GM12878 (cell line): ENCODE measurements at regions not wholly inside any gene's neighbourhood (a gene's known extent, or its start where the extent isn't known, plus 50 kb on each side); places are given as distances from the start of the nearest gene placed in this dataset.
"Not testable (repeated sequence)": the region's sequence is repeated elsewhere in the genome, so short reads cannot be mapped to it uniquely, and the experiment has no call there.

Source experiments
- ATAC-seq: fragments of 200-7000 bp; cut with Tn5 transposase; 3 replicates; pipeline ENCODE4 v1.9.1; 2020; ENCODE audit warnings: mild to moderate bottlenecking, moderate library complexity
- BruUV-seq: library from RNA; stranded (reverse); fragments of 400-500 nt; replicated peaks from 2 replicates; lab custom pipeline; 2021; lab: Mats Ljungman, UMichigan
- CTCF ChIA-PET: fragments of 300-600 bp; sonication (Branson Sonifier 250); formaldehyde crosslinking; extraction: SDS; loops from one replicate; lab custom pipeline; 2021; ENCODE audit warnings: inconsistent platforms; lab: Yijun Ruan, JAX
- POLR2A ChIA-PET: fragments of 350-600 bp; formaldehyde crosslinking; extraction: SDS; loops from one replicate; lab custom pipeline; 2021; ENCODE audit warnings: inconsistent platforms; lab: Charles Lee
- RAD21 ChIA-PET: fragments of 300-600 bp; sonication (Branson Sonifier 250); formaldehyde crosslinking; loops from one replicate; lab custom pipeline; 2023; ENCODE audit warnings: antibody characterized with exemption; ENCODE audit not compliant: unreplicated experiment; lab: Charles Lee
- SMC1A ChIA-PET: fragments of 300-600 bp; sonication (Branson Sonifier 250); formaldehyde crosslinking; loops from one replicate; lab custom pipeline; 2023; ENCODE audit not compliant: unreplicated experiment, uncharacterized antibody; lab: Charles Lee
- DNase-seq: peaks from one replicate; pipeline ENCODE4 v3.0.0-alpha.2; 2011; ENCODE audit warnings: low read depth, low spot score
- FAIRE-seq: peaks from 3 replicates; lab custom pipeline; 2011; peaks lifted over from hg19 to GRCh38; lab: Jason Lieb, UNC
- H2AFZ ChIP-seq: 2 replicates; pipeline ENCODE4 v1.6.0; 2011; ENCODE audit warnings: low read depth, low read length, control low read depth; ENCODE audit not compliant: control insufficient read depth
- H3K27ac ChIP-seq: 2 replicates; pipeline ENCODE4 v1.5.1; 2011; ENCODE audit warnings: control low read depth; ENCODE audit not compliant: control insufficient read depth, insufficient read depth
- H3K27me3 ChIP-seq, 2 experiments: replicated peaks in 1 of 2; 2 replicates each; pipeline versions ENCODE4 v1.6.0 to v1.6.1; 2011; ENCODE audit warnings: low read length in 1 of 2; ENCODE audit not compliant: control insufficient read depth in 2 of 2, insufficient read depth in 2 of 2
- H3K36me3 ChIP-seq, 2 experiments: 2 replicates each; pipeline ENCODE4 v1.5.1; 2011; ENCODE audit warnings: low read length in 1 of 2; ENCODE audit not compliant: control insufficient read depth in 2 of 2, insufficient read depth in 2 of 2
- H3K4me1 ChIP-seq: 2 replicates; pipeline ENCODE4 v1.6.1; 2011; ENCODE audit warnings: mild to moderate bottlenecking, low read length, moderate library complexity, mixed read lengths; ENCODE audit not compliant: control insufficient read depth, insufficient read depth
- H3K4me2 ChIP-seq: 2 replicates; pipeline ENCODE4 v1.6.0; 2011; ENCODE audit warnings: control low read depth; ENCODE audit not compliant: control insufficient read depth, insufficient read depth
- H3K4me3 ChIP-seq: fragments of 200-600 bp; sonication (generic); 2 replicates; pipeline ENCODE4 v1.5.1; 2016
- H3K79me2 ChIP-seq: 2 replicates; pipeline ENCODE4 v1.6.0; 2011; ENCODE audit warnings: low read length; ENCODE audit not compliant: control insufficient read depth, insufficient read depth
- H3K9ac ChIP-seq: 2 replicates; pipeline ENCODE4 v1.8.0; 2011; ENCODE audit warnings: low read length, control low read depth, mixed read lengths; ENCODE audit not compliant: control insufficient read depth, insufficient read depth
- H3K9me3 ChIP-seq: replicated peaks from 3 replicates; pipeline ENCODE4 v1.5.1; 2011; ENCODE audit warnings: mild to moderate bottlenecking, low read length; ENCODE audit not compliant: control insufficient read depth, insufficient read depth
- H4K20me1 ChIP-seq: 2 replicates; pipeline ENCODE4 v1.6.0; 2011; ENCODE audit not compliant: control insufficient read depth, insufficient read depth
- HDAC6 ChIP-seq: fragments of 200-600 bp; sonication (generic); IDR thresholded peaks from one replicate; pipeline ENCODE4 v1.8.0; 2017; ENCODE audit warnings: antibody characterized with exemption; ENCODE audit not compliant: unreplicated experiment
- RBBP5 ChIP-seq: fragments of 200-600 bp; sonication (generic); conservative IDR thresholded peaks from 2 replicates; pipeline ENCODE4 v1.6.1; 2016
- RELA ChIP-seq: fragments of 450-650 bp; IDR thresholded peaks from 2 replicates; pipeline ENCODE4 v1.8.0; 2014; ENCODE audit warnings: borderline replicate concordance; ENCODE audit not compliant: partially characterized antibody
- RFX5 ChIP-seq: IDR thresholded peaks from 2 replicates; pipeline ENCODE4 v1.6.1; 2011; ENCODE audit warnings: low read depth, low read length, improper control_type of control experiment
- RUNX3 ChIP-seq: IDR thresholded peaks from 2 replicates; pipeline ENCODE4 v1.6.1; 2012; ENCODE audit warnings: low read length, inconsistent platforms
- ZBED1 ChIP-seq: IDR thresholded peaks from 2 replicates; pipeline ENCODE4 v1.6.1; 2016; ENCODE audit warnings: borderline replicate concordance
- WGBS: methylation state at CpG from one replicate; pipeline ENCODE4 v1.1.6; 2016; ENCODE audit warnings: low lambda C conversion rate; ENCODE audit not compliant: insufficient replicate concordance, insufficient coverage; ENCODE audit errors: missing lambda C conversion rate; 5-methylcytosine and 5-hydroxymethylcytosine counted together
- in situ Hi-C: fragments of 300-500 bp; cut with MboI; formaldehyde crosslinking; loops from 9 replicates; pipeline ENCODE4 v1.14.3; 2018; ENCODE audit warnings: mixed read lengths
- intact Hi-C: fragments of 100-400 bp; cut with micrococcal nuclease; formaldehyde crosslinking; loops from one replicate; pipeline ENCODE4 v1.14.2; 2022; ENCODE audit not compliant: unreplicated experiment
- TF ChIP-seq, protein P1 (sequence below): fragments of 450-650 bp; IDR thresholded peaks from 2 replicates; pipeline ENCODE4 v1.6.1; 2018; ENCODE audit warnings: mild to moderate bottlenecking, low read depth, moderate library complexity; ENCODE audit not compliant: partially characterized antibody

DNA sequence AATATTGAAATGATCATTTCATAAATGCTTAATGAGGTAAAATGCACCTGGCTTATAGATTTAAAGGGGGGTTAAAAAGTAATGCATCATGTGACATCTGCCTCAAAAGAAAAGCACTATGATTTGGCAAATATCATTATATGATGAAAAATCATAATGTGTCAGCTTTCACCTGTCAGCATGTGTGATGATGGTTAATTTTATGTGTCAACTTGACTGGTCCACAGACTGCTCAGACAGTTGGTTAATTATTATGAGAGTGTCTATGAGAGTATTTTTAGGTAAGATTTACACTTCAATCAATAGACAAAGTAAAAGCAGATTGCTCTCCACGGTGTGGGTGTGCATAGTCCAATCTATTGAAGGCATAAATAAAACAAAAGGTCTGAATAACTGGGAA, 1986.7 kb downstream of the PCDH7 start (continued):
- TF ChIP-seq HDAC6 (no peak), RUNX3 (no peak), RELA (no peak)
- TF ChIP-seq, all 136 proteins: peak for 0

DNA sequence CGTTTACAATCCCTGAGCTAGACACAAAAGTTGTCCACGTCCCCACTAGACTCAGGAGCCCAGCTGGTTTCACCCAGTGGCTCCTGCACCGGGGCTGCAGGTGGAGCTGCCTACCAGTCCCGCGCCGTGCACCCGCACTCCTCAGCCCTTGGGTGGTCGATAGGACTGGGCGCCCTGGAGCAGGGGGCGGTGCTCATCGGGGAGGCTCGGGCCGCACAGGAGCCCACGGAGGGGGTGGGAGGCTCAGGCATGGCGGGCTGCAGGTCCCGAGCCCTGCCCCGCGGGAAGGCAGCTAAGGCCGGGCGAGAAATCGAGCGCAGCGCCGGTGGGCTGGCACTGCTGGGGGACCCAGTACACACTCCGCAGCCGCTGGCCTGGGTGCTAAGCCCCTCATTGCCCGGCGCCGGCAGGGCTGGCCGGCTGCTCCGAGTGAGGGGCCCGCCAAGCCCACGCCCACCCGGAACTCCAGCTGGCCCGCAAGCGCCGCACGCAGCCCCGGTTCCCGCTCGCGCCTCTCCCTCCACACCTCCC, 1996.0 kb downstream of the PCDH7 start:
- H3K27me3 ChIP-seq, H3K4me3 ChIP-seq, H3K79me2 ChIP-seq, RAD21 ChIA-PET, DNase-seq, H4K20me1 ChIP-seq, intact Hi-C loops, H3K4me2 ChIP-seq, BruUV-seq, H3K9me3 ChIP-seq, H3K9ac ChIP-seq, H2AFZ ChIP-seq, FAIRE-seq, POLR2A ChIA-PET, in situ Hi-C loops, ATAC-seq, H3K27ac ChIP-seq, SMC1A ChIA-PET, H3K36me3 ChIP-seq, CTCF ChIA-PET, H3K4me1 ChIP-seq: not testable (repeated sequence)
- 76% methylated on average over 31 of the region's 42 CpGs for WGBS

DNA sequence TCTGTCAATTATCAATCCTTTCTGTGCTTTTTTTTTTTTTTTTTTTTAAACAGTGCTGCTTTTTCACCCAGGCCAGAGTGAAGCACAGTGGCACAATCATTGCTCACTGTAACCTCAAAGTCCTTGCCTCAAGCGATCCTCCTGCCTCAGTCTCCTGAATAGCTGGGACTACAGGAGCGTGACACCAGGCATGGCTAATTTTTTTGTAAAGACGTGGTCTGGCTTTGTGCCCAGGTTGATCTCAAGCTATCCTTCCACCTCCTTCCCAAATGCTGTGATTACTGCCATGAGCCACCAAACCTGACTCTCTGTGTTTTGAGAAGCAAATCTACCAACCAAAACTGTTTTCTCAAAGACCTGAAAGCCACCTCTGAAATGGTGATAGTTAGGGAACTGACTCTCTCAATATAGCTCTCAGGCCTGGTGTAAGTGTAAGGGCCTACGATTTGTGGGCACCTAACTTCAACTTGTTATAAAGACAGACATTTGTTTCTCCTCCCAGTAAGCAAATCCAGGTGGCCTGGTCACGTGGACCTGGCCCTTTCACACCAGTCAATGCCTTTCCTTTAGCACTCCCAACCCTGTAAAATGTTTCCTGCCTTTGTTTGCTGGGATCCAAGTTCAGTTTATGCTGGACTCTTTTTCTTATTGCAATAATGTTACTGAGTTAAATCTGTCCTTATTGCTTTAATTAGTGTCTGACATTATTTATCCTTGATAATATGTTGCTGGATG, 2015.9 kb downstream of the PCDH7 start:
- RAD21 ChIA-PET, result no interaction called here
- in situ Hi-C loops, result no loop called here
- DNase-seq, result no peak
- Histone ChIP-seq H3K79me2 (no peaks in the 10 kb centered on the region), H2AFZ (no peak overlapping the region), H3K27ac (no peak overlapping the region), H3K9me3 (no peaks in the 10 kb centered on the region), H3K4me3 (no peak overlapping the region), H3K4me1 (no peaks in the 10 kb centered on the region), H3K27me3 (no peaks in the 10 kb centered on the region), H4K20me1 (no peaks in the 10 kb centered on the region), H3K4me2 (no peak overlapping the region), H3K36me3 (no peaks in the 10 kb centered on the region), H3K9ac (no peak overlapping the region)
- BruUV-seq, result no TSS peak
- POLR2A ChIA-PET, result interaction anchor here (0.7 kb wide), 1 partner anchor 29 kb away, joined by 6 read pairs; no protein-coding TSS in a partner anchor
- CTCF ChIA-PET, result interaction anchor here (1.5 kb wide), 1 partner anchor 9 kb away, joined by 3 read pairs; no protein-coding TSS in a partner anchor
- 3% methylated on average over 5 of the region's 5 CpGs for WGBS
- intact Hi-C loops, result no loop called here
- SMC1A ChIA-PET, result no interaction called here
- FAIRE-seq, result no peak
- no peak for ATAC-seq
- TF ChIP-seq RFX5 (no peak), ZBED1 (no peak), RBBP5 (no peak)
- TF ChIP-seq, protein P1, sequence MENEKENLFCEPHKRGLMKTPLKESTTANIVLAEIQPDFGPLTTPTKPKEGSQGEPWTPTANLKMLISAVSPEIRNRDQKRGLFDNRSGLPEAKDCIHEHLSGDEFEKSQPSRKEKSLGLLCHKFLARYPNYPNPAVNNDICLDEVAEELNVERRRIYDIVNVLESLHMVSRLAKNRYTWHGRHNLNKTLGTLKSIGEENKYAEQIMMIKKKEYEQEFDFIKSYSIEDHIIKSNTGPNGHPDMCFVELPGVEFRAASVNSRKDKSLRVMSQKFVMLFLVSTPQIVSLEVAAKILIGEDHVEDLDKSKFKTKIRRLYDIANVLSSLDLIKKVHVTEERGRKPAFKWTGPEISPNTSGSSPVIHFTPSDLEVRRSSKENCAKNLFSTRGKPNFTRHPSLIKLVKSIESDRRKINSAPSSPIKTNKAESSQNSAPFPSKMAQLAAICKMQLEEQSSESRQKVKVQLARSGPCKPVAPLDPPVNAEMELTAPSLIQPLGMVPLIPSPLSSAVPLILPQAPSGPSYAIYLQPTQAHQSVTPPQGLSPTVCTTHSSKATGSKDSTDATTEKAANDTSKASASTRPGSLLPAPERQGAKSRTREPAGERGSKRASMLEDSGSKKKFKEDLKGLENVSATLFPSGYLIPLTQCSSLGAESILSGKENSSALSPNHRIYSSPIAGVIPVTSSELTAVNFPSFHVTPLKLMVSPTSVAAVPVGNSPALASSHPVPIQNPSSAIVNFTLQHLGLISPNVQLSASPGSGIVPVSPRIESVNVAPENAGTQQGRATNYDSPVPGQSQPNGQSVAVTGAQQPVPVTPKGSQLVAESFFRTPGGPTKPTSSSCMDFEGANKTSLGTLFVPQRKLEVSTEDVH, result no peak
